ENCODE measurements at regions not wholly inside any gene's neighbourhood (a gene's known extent, or its start where the extent isn't known, plus 50 kb on each side); places are given as distances from the start of the nearest gene placed in this dataset.

DNA sequence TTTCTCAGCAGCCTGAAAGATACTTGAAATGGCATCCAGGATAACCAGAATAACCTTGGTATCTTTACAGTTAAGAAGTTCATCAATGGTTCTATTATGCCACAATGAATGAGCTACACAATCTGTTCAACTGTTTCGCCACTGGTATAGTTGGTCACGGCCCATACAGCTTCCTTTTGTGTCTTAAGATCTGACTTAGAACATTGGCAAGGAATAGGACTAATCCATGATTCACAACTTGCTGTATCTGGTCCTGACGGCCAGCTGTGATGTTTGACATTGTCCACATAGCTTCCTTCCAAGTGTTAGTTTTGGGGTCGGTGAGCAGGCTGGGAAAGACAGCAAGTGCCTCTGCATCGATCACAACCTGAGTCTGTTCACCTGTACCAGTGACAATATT lies 113.3 kb upstream of the RAD23B start:
- no peak for DNase-seq

GRCh38 chr9:107170801-107171200 lies 112.3 kb upstream of the RAD23B start:
- DNase-seq: no peak

DNA sequence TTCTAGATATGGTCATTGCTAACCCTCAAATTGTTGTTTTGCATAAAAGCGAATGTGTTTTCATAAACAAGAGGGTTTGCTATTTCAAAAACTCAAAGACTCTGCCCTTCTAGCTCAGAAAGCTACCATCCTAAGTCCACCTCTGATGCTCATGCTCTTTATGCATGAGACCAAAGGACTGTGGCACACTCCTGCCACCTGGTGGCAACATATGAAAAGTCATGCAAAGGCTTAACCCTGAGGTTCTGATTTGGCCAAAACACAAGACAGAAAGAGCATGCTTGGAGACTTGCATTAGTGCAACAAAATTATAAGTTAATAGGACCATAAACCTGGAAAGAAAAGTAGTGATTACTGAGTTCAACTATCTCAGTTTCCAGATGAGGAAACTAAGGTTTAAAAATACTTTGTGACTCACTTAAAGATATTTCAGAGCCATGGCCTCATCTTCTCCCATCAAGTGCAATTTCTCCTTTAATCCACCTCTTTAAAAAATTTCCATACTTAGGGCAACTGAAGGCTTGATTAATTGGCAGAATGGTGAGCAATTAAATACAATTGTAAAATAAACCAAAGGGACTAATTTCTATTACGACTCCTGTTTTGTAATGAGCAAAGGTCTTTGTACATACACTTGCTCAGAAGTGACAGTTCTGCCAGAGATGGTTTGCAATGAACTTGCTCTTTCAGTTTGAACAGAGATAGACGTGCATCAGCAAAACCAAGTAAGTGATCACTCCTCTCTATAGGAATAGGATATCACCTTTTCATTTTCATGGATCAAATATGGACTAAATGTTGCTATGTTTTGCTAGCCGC lies 110.7 kb upstream of the RAD23B start:
- peak; percentile 35 for DNase-seq

GRCh38 chr9:107172979-107173347 lies 110.1 kb upstream of the RAD23B start:
- no peak for DNase-seq

DNA sequence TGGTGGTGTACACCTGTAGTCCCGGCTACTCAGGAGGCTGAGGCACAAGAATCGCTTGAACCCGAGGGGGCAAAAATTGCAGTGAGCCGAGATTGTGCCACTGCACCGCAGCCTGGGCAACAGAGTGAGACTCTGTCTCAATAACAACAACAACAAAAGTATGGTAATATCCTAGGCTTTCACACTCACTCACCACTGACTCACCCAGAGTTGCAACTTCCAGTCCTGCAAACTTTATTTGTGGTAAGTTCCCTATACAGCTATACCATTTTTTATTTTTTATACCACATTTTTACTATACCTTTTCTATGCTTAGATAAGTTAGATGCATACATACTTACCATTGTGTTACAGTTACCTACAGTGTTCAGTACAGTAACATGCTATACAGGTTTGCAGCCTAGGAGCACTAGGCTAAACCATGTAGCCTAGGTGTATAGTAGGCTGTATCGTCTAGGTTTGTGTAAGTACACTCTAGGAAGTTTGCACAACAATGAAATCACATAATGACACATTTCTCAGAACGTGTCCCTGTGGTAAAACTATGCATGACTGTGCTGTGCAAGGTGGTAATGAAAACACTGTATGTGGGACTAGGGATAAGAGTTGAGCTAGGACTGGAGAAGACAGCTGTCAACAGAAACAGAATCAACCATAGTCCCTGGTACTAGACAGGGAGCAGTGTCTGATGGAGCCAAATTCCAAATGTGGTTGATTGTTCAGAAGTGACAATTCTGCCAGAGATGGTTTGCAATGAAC lies 109.5 kb upstream of the RAD23B start:
- DNase-seq: no peak

GRCh38 chr9:107174441-107174840 lies 108.6 kb upstream of the RAD23B start:
- no peak for DNase-seq

DNA sequence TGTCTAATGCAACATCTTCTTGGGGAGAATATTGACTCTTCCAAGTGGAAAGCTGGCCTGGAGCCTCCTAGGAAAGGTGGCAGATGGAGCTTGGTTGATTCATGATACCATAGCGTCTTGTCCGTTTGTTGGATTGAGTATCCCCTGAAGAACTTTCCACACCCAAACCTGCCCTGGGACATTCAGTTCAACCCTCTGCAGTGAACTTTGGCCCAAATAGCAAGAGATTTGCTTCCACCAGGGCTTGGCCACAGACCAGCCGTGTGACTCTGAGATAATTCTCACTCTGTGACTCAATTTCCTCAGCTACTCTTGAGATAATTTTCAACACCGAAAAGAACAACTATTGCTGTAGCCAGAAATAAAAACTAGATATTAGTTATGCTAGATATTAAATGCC lies 108.0 kb upstream of the RAD23B start:
- no peak for DNase-seq

GRCh38 chr9:107175816-107176435 lies 107.2 kb upstream of the RAD23B start:
- DNase-seq: no peak

DNA sequence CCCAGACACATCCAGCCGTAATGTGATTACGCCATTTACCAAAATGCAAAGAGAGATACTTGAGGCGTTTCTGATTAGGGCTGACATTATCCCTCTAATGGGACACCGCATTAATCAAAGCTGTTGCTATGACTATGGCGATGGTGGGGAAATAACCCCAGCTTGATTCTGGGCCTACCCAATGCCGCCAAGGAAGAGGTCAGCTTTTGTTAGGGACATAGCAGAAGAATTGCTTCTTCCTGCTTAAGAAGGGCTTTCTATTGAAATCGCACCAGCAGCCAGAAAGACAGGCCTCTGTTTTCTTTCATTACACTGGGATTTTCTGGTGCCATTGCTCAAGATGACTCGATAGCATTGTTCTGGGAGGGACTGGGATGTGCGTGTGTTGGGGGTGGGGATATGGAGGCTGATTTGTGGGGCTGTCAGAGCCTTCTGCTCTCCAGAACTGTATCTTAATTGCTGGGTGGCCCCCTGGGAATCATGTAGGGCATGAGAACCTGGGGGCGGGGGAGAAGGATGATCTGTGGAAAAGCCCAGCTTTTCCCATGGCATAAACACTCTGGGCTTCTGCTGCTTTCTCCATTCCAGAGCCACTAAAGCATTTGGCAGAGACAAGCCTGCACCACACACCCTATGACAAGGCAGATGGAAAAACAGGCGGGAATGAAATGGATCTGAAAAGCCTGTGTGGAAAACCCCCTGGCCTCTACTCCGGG lies 106.5 kb upstream of the RAD23B start:
- no peak for DNase-seq

DNA sequence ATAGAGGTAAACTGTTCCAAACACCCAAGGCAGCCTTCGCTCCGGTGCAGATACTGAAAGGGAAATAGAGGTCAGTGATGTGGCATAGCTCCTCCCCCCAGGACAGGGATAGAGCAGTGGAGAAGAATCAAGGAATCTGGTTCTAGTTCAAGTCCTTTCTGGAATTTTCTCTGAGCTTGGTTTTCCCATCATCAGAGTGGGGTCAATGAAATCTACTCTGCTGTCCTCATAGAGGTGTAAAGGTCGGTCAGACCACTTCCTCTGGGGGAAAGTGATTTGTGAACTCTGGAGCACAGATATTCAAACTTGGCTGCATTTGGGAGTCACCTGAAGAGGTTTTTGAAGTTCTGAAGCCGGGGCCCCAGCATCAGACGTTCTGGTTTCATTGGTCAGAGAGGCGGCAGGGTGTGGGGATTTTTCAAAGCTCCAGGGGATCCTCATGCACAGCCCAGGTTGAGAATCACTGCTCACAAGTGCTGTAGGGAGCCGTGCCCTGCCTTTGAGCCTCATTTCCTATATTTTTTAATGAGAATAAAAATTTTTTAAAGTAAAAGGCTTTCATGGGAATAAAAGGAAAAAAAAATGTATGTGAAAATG lies 105.7 kb upstream of the RAD23B start:
- no peak for DNase-seq

DNA sequence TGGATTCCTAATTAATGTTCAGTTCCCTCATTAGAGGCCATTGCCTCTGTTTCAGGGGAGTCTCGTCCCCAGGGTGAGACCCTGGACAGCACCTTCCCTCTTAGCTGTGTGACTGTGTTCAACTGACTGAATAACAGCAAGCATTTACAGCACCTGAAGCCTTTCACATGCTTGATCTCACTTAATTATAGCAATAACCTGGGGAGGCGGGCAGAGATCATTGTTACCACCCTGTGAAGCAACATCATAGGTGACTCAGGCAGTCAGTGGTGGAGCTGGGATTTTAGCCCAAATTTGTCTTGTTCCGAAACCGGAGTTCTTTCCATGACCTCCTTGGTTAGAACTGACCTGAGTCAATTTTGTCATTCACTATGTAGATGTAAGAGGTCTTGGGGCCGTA lies 105.2 kb upstream of the RAD23B start:
- no peak for DNase-seq

- DNase-seq: no peak
These were observed 104.8 kb upstream of the RAD23B start for GRCh38 chr9:107178293-107178692.

- no peak for DNase-seq
These were observed 102.9 kb upstream of the RAD23B start for GRCh38 chr9:107180206-107180605.

- no peak for DNase-seq
These were observed 99.9 kb upstream of the RAD23B start for GRCh38 chr9:107183176-107183575.

- DNase-seq: no peak
These were observed 94.7 kb upstream of the RAD23B start for GRCh38 chr9:107188376-107188775.

- DNase-seq: no peak
These were observed 92.8 kb upstream of the RAD23B start for GRCh38 chr9:107190061-107190935.

DNA sequence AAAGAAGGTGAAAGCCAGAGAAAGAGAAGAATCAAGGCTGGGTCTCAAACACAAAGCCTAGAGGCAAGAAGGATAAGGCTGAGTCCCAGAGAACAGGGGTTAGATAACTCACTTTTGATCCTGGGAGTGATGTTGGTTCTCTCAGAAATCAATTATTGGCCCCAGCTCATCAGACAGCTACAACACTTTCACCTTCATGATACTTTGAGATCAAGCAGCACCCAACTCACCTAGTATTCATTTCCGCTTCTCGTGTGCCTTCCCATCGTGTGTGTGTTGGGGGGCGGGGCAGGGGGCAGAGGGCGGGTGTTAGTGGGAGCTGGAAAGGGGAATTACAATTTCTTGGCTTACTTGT lies 92.2 kb upstream of the RAD23B start:
- no peak for DNase-seq

DNA sequence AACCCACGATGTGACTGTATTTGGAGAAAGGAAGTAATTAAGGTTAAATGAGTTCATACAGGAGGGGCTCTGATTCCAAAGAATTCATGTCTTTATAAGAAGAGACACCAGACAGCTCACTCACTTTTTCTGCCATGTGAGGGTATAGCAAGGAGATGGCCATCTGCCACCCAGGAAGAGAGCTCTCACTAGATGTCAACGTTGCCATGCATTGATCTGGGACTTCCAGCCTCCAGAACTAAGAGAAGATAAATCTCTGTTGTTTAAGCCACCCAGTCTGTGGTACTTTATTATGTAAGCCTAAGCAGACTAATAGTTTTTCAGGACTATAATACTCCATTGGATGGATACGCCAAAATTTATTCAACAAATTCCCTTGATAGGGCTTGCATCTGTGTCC lies 89.8 kb upstream of the RAD23B start:
- DNase-seq: no peak

- no peak for DNase-seq
These were observed 84.4 kb upstream of the RAD23B start for GRCh38 chr9:107198718-107199117.

GRCh38 chr9:107208121-107208520 lies 75.0 kb upstream of the RAD23B start:
- DNase-seq: no peak

DNA sequence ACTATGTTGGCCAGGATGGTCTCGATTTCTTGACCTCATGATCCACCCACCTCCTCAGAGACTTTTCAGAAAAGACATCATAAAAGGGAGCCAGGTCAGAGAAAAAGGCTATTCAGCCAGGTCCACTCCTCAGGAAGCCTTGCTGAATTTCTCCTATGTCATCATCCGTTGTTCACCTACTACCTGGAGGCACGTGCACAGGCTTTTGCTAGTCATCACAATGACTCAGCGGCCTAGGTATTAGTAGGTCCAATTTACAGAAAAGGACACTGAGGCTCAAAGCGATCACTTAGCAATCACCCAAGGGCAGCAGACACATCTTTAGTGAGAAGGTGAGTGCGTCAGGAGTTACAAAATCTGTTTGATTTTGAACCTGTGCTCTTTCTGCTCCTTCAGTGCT lies 72.3 kb upstream of the RAD23B start:
- DNase-seq: no peak

Data from occipital lobe (tissue), 1 donor.